ENCODE measurements at regions not wholly inside any gene's neighbourhood (a gene's known extent, or its start where the extent isn't known, plus 50 kb on each side); places are given as distances from the start of the nearest gene placed in this dataset.

DNA sequence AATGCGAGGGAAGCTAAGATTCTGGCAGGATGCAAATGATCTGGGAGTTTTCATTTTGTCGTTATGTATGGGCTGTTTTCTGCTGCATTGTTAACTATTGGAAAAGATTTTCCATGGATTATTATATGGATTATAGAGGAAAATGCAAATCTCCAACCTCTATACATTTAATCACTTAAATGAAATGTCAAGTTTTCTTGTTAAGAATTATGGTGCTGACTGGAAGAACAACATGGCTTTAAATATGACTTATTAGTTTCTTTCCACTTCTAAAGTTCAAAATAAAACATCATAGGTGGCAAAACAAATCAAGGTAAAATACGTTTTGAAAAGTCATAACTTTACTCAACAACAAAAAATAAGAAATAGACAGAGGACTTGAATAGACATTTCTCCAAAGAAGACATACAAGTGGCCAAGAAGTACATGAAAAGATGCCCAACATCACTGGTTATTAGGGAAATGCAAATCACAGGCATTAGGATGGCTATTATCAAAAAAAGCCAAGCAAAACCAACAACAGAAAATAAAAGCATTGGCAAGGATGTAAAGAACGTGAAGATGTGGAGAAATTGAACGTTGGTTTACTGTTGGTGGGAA, 56.2 kb upstream of the CLDN5 start:
- DNase-seq (ENCODE audit: extremely low spot score): no peak
- CTCF ChIA-PET: no interaction called here
- TF ChIP-seq, protein P1, sequence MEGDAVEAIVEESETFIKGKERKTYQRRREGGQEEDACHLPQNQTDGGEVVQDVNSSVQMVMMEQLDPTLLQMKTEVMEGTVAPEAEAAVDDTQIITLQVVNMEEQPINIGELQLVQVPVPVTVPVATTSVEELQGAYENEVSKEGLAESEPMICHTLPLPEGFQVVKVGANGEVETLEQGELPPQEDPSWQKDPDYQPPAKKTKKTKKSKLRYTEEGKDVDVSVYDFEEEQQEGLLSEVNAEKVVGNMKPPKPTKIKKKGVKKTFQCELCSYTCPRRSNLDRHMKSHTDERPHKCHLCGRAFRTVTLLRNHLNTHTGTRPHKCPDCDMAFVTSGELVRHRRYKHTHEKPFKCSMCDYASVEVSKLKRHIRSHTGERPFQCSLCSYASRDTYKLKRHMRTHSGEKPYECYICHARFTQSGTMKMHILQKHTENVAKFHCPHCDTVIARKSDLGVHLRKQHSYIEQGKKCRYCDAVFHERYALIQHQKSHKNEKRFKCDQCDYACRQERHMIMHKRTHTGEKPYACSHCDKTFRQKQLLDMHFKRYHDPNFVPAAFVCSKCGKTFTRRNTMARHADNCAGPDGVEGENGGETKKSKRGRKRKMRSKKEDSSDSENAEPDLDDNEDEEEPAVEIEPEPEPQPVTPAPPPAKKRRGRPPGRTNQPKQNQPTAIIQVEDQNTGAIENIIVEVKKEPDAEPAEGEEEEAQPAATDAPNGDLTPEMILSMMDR (IDR thresholded peaks at IDR 0.05; ENCODE audit: control extremely low read depth, extremely low read depth, low read depth, missing control alignments): no peak
- POLR2A ChIA-PET: no interaction called here

DNA sequence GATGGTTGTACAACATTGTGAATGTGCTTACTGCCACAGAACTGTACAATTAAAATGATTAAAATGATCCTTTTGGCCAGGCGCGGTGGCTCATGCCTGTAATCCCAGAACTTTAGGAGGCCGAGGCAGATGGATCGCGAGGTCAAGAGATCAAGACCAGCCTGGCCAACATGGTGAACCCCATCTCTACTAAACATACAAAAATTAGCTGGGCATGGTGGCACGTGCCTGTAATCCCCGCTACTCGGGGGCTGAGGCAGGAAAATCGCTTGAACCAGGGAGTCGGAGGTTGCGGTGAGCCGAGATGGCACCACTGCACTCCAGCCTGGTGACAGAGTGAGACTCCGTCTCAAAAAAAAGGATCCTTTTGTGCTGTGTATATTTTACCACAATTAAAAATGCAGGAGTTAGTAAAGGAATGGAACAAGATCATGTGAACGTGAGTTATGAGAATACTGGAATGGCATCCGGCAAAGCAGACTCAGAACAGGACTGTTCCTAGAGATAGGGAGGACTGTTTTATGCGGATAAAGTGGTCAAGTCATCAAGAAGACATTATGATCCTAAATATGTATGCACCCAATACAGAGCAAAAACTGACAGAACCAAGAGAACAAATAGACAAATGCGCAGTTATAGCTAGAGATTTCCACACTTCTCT, 58.0 kb upstream of the CLDN5 start:
- POLR2A ChIA-PET: no interaction called here
- TF ChIP-seq, protein P1 (IDR thresholded peaks at IDR 0.05; ENCODE audit: control extremely low read depth, extremely low read depth, low read depth, missing control alignments): no peak
- CTCF ChIA-PET: no interaction called here
- no peak for DNase-seq (ENCODE audit: extremely low spot score)

DNA sequence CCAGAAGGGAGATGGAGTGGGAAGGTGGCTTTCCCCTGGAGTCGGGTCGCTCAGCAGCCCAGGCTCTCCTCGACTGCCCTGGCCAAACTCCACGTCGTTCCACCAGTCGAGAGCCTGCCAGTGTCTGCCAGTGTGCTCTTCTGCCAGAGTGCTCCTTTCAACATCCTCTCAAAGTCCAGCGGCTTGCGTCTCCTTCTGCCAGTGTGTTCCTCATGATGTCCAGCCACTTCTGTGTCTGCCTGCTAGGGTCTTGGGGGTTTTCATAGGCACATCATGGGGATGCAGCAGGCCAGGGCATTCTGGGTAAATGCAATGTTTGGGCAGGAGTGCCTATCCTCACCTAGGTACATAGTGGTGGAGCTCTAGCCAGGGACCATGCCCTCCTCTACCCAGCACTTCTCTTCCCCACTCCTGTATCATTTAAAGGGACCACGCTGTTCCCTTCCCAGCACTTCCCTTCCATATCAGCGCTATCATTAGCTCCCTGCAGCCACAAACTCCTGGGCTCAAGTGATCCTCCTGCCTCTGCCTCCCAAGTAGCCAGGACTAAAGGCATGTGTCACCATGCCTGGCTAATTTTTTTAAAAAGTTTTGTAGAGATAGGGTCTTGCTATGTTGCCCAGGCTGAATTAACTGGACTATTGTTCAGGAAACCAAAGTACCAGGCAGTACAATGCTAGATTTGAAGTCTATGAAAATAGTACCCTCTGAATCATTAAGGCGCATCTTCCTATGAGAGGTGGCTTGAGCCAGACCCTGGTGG, 62.9 kb upstream of the CLDN5 start:
- TF ChIP-seq, protein P1 (IDR thresholded peaks at IDR 0.05; ENCODE audit: control extremely low read depth, extremely low read depth, low read depth, missing control alignments): no peak
- CTCF ChIA-PET: no interaction called here
- POLR2A ChIA-PET: no interaction called here
- no peak for DNase-seq (ENCODE audit: extremely low spot score)

DNA sequence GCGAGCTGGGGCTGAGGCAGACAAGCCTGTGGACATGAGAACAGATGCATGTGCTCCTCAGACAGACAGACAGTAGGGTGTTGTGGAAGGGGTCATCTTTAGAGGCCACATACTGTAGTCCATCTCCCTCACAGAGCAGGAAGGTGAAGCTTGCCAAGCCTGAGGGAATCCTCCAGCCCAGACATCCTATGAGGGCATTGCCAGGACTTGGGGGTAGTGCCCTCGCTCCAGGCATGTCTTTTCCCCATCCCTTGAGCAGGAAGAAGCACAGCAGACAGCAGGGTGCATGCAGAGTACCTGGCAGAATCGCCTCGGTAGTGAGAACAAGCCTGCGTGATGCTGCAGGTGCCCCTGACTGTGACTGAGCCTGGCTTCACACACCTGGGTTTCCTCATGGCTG, 66.5 kb upstream of the CLDN5 start:
- POLR2A ChIA-PET: no interaction called here
- peak; percentile 4 for DNase-seq (ENCODE audit: extremely low spot score)
- CTCF ChIA-PET: interaction anchor here (1.2 to 3.1 kb wide), 2 partner anchors 20 to 40 kb away, joined by 3 to 9 read pairs; no protein-coding TSS in a partner anchor
- TF ChIP-seq, protein P1 (IDR thresholded peaks at IDR 0.05; ENCODE audit: control extremely low read depth, extremely low read depth, low read depth, missing control alignments): no peak

- TF ChIP-seq, protein P1 (IDR thresholded peaks at IDR 0.05; ENCODE audit: control extremely low read depth, extremely low read depth, low read depth, missing control alignments): no peak
- DNase-seq (ENCODE audit: extremely low spot score): no peak
- ChIA-PET CTCF (interaction anchor here (1.2 to 3.1 kb wide), 2 partner anchors 21 to 39 kb away, joined by 3 to 9 read pairs; no protein-coding TSS in a partner anchor), POLR2A (no interaction called here)
These were observed 67.4 kb upstream of the CLDN5 start for GRCh38 chr22:19591568-19591967.

DNA sequence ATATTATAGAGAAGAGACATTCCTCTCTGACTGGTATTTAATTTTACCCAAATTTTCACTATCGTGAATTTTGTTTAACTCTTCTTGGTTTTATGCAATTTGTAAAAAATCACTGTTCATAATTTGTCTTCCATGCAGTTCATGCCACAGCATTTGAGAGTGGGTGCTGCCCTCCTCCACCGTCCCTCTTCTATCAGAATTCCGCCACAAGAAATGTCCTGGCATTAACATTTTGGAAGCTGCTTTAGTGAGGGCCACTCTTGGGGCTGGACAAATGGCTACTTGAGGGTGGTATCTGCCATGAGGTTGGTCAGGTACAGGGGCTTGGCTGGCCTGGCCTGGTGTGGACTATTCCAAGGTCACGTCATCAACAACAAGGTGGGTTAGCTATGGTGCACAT, 68.3 kb upstream of the CLDN5 start:
- no peak for DNase-seq (ENCODE audit: extremely low spot score)
- POLR2A ChIA-PET: no interaction called here
- TF ChIP-seq, protein P1 (IDR thresholded peaks at IDR 0.05; ENCODE audit: control extremely low read depth, extremely low read depth, low read depth, missing control alignments): no peak
- CTCF ChIA-PET: interaction anchor here (0.8 to 3.1 kb wide), 4 partner anchors 9 to 98 kb away, joined by 3 to 9 read pairs (median 6); no protein-coding TSS in a partner anchor
